ENCODE measurements at regions not wholly inside any gene's neighbourhood (a gene's known extent, or its start where the extent isn't known, plus 50 kb on each side); places are given as distances from the start of the nearest gene placed in this dataset.

GRCh38 chr2:207289295-207290018, 123.7 kb upstream of the KLF7 start:
- TF ChIP-seq CEBPB (IDR thresholded peaks at IDR 0.05; ENCODE audit: low read depth, low read length) (no peak), CHD1 (IDR thresholded peaks at IDR 0.05; ENCODE audit: low read depth, low read length) (no peak), CTCF (conservative IDR thresholded peaks at IDR 0.05; ENCODE audit: low read depth, low read length) (no peak), FOS (IDR thresholded peaks at IDR 0.05; ENCODE audit: low read depth, low read length) (no peak), RAD21 (IDR thresholded peaks at IDR 0.05; ENCODE audit: low read length) (no peak), MXI1 (IDR thresholded peaks at IDR 0.05; ENCODE audit: borderline replicate concordance, low read depth, low read length) (no peak), MAFK (IDR thresholded peaks at IDR 0.05; ENCODE audit: low read depth, low read length) (no peak), POLR2A (IDR thresholded peaks at IDR 0.05; ENCODE audit: low read depth, low read length) (no peak)

All from IMR-90 (cell line).